GM03348 (cell line): ENCODE measurements at regions not wholly inside any gene's neighbourhood (a gene's known extent, or its start where the extent isn't known, plus 50 kb on each side); places are given as distances from the start of the nearest gene placed in this dataset.
"Not testable (repeated sequence)": the region's sequence is repeated elsewhere in the genome, so short reads cannot be mapped to it uniquely, and the experiment has no call there.

Experiments used
- DNase-seq: peaks from one replicate; pipeline ENCODE4 v3.0.0; 2012; ENCODE audit warnings: low spot score

GRCh38 chr15:20680257-20680815, 138.7 kb upstream of the GOLGA6L6 start:
- not testable (repeated sequence) for DNase-seq

- no peak for DNase-seq
Measured at GRCh38 chr15:20672470-20672869, 130.9 kb upstream of the GOLGA6L6 start.

GRCh38 chr15:20671675-20672074, 130.1 kb upstream of the GOLGA6L6 start:
- DNase-seq, result no peak

- DNase-seq, result not testable (repeated sequence)
Measured at GRCh38 chr15:20666410-20666809, 124.8 kb upstream of the GOLGA6L6 start.

- no peak for DNase-seq
Measured at GRCh38 chr15:20665653-20666052, 124.1 kb upstream of the GOLGA6L6 start.

- no peak for DNase-seq
Measured at GRCh38 chr15:20659265-20659664, 117.7 kb upstream of the GOLGA6L6 start.

- DNase-seq, result no peak
Measured at GRCh38 chr15:20658024-20658423, 116.4 kb upstream of the GOLGA6L6 start.

GRCh38 chr15:20657084-20657483, 115.5 kb upstream of the GOLGA6L6 start:
- no peak for DNase-seq

GRCh38 chr15:20652914-20653313, 111.3 kb upstream of the GOLGA6L6 start:
- DNase-seq, result no peak

- not testable (repeated sequence) for DNase-seq
Measured at GRCh38 chr15:20648402-20648975, 106.9 kb upstream of the GOLGA6L6 start.

- DNase-seq, result peak; percentile 29
Measured at GRCh38 chr15:20646529-20647142, 105.0 kb upstream of the GOLGA6L6 start.

- DNase-seq, result peak; percentile 32
Measured at GRCh38 chr15:20645956-20646355, 104.4 kb upstream of the GOLGA6L6 start.

- DNase-seq, result no peak
Measured at GRCh38 chr15:20644896-20645295, 103.3 kb upstream of the GOLGA6L6 start.

- peak; percentile 26 for DNase-seq
Measured at GRCh38 chr15:20643829-20644425, 102.3 kb upstream of the GOLGA6L6 start.

GRCh38 chr15:20643024-20643770, 101.6 kb upstream of the GOLGA6L6 start:
- DNase-seq, result no peak

- DNase-seq, result no peak
Measured at GRCh38 chr15:20642054-20642767, 100.6 kb upstream of the GOLGA6L6 start.

- not testable (repeated sequence) for DNase-seq
Measured at GRCh38 chr15:20640427-20640826, 98.8 kb upstream of the GOLGA6L6 start.

GRCh38 chr15:20639224-20639623, 97.6 kb upstream of the GOLGA6L6 start:
- not testable (repeated sequence) for DNase-seq

- not testable (repeated sequence) for DNase-seq
Measured at GRCh38 chr15:20637499-20637898, 95.9 kb upstream of the GOLGA6L6 start.

GRCh38 chr15:20629526-20629925, 87.9 kb upstream of the GOLGA6L6 start:
- not testable (repeated sequence) for DNase-seq

GRCh38 chr15:20628538-20628937, 86.9 kb upstream of the GOLGA6L6 start:
- not testable (repeated sequence) for DNase-seq

- DNase-seq, result not testable (repeated sequence)
Measured at GRCh38 chr15:20625469-20625868, 83.9 kb upstream of the GOLGA6L6 start.
